Ascending aorta (tissue), 2 donors: ENCODE measurements at regions not wholly inside any gene's neighbourhood (a gene's known extent, or its start where the extent isn't known, plus 50 kb on each side); places are given as distances from the start of the nearest gene placed in this dataset.
A peak's percentile ranks its signal among the peaks of the same experiment; 100 is the strongest.

Experiments
- DNase-seq, 2 donors: peaks; one replicate each; pipeline ENCODE4 v3.0.0-alpha.2; 2019; ENCODE audit warnings: low spot score in 2 of 2
- H3K27ac ChIP-seq, 2 donors: fragments of 200-600 bp; sonication (generic); one replicate each; pipeline ENCODE4 v1.5.1; 2016 to 2017; ENCODE audit warnings: mild to moderate bottlenecking in 1 of 2
- H3K27me3 ChIP-seq: fragments of 200-600 bp; sonication (generic); one replicate; pipeline ENCODE4 v1.5.1; 2017
- H3K36me3 ChIP-seq, 2 donors: fragments of 200-600 bp; sonication (generic); one replicate each; pipeline ENCODE4 v1.5.1; 2016
- H3K4me1 ChIP-seq, 2 donors: fragments of 200-600 bp; sonication (generic); one replicate each; pipeline ENCODE4 v1.5.1; 2016 to 2017; ENCODE audit warnings: mild to moderate bottlenecking in 1 of 2
- H3K4me3 ChIP-seq, 2 donors: fragments of 200-600 bp; sonication (generic); one replicate each; pipeline ENCODE4 v1.5.1; 2016 to 2017; ENCODE audit warnings: mild to moderate bottlenecking in 1 of 2
- H3K9me3 ChIP-seq, 2 donors: fragments of 200-600 bp; sonication (generic); one replicate each; pipeline ENCODE4 v1.5.1; 2016
- intact Hi-C: fragments of 100-400 bp; cut with DNase I; formaldehyde crosslinking; loops from one replicate; pipeline ENCODE4 v1.15.1; 2023
- TF ChIP-seq, protein P1 (sequence below), 3 experiments: fragments of 200-600 bp in 2 of 3; fragments of 450-650 bp in 1 of 3; sonication (generic) in 2 of 3; IDR thresholded peaks; one replicate each; pipeline ENCODE4 v1.5.1; 2016 to 2019; ENCODE audit warnings: antibody characterized with exemption in 3 of 3, mild to moderate bottlenecking in 1 of 3, moderate library complexity in 1 of 3

DNA sequence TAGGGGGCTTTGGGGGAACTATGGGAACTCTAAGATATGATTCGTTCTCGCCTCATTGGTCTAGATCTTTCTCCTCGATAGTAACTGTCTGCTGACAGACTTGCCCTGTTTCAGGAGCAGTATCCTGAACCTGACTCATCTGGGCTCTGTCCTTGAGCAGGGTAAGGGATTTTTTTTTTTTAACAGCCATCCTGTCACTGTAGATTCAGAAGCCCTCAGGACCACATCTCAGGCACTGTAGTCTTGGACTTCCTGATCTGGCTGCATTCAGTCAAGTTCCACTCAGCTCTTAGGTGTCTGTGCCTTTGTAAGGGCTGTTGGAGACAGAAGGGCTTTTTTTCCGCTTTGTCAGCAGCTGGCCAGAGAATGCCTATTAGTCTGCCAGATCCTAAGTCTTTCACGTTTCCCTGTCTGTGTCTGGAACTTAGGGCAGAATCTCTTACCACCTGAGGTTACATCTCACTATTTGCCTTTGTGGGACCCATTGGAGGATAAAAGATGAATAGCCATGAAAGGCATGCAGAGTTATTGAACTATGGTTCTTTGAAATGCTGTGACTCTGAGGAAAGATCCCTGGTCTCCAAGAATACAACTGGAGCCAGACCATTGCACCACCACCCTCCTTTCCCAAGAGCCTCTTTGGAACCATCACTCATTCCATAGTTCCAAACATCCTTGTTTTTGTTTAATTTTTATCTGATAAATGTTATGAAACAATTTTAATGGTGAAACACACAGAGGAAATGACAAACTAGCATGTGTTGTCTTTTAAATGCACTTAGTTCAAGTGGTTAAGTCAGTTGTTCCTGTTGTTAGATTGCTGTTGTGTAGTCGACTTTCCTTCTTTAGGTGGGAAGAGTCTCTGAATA lies 49.7 kb upstream of the MACF1 start:
- peaks cover 20 to 62% of the 10 kb centered on the region in 2 donors for H3K4me1 ChIP-seq
- TF ChIP-seq, protein P1, sequence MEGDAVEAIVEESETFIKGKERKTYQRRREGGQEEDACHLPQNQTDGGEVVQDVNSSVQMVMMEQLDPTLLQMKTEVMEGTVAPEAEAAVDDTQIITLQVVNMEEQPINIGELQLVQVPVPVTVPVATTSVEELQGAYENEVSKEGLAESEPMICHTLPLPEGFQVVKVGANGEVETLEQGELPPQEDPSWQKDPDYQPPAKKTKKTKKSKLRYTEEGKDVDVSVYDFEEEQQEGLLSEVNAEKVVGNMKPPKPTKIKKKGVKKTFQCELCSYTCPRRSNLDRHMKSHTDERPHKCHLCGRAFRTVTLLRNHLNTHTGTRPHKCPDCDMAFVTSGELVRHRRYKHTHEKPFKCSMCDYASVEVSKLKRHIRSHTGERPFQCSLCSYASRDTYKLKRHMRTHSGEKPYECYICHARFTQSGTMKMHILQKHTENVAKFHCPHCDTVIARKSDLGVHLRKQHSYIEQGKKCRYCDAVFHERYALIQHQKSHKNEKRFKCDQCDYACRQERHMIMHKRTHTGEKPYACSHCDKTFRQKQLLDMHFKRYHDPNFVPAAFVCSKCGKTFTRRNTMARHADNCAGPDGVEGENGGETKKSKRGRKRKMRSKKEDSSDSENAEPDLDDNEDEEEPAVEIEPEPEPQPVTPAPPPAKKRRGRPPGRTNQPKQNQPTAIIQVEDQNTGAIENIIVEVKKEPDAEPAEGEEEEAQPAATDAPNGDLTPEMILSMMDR (IDR thresholded peaks at IDR 0.05), result no peak

More for the DNA sequence above, 49.7 kb upstream of the MACF1 start:
- Histone ChIP-seq H3K4me3 (no peak overlapping the region), H3K9me3 (no peaks in the 10 kb centered on the region), H3K27ac (peak overlapping the region; percentile 57 to 60), H3K27me3 (no peaks in the 10 kb centered on the region), H3K36me3 (no peaks in the 10 kb centered on the region)
- intact Hi-C loops, result loop anchor here (2.0 kb wide), 1 partner anchor 28 kb away; no protein-coding TSS in a partner anchor
- peak in 1 of 2 donors; percentile 74 for DNase-seq
